MM.1S (cell line): ENCODE measurements at regions not wholly inside any gene's neighbourhood (a gene's known extent, or its start where the extent isn't known, plus 50 kb on each side); places are given as distances from the start of the nearest gene placed in this dataset.

ENCODE experiments used
- DNase-seq: peaks from one replicate; pipeline ENCODE4 v3.0.0-alpha.2; 2015
- H2AFZ ChIP-seq: fragments of 300-600 bp; sonication (generic); 2 replicates; pipeline ENCODE4 v1.6.0; 2016; ENCODE audit warnings: antibody characterized with exemption, low read length
- H3F3A ChIP-seq: fragments of 300-600 bp; sonication (generic); 2 replicates; pipeline ENCODE4 v1.6.1; 2016; ENCODE audit warnings: mild to moderate bottlenecking, antibody characterized with exemption, low read length, moderate library complexity, mixed read lengths; ENCODE audit not compliant: insufficient read depth
- H3K27ac ChIP-seq: fragments of 300-600 bp; sonication (generic); 2 replicates; pipeline ENCODE4 v1.5.1; 2016; ENCODE audit warnings: mild to moderate bottlenecking, low read length
- H3K27me3 ChIP-seq: fragments of 300-600 bp; sonication (generic); replicated peaks from 2 replicates; pipeline ENCODE4 v1.6.0; 2016; ENCODE audit warnings: low read length; ENCODE audit not compliant: insufficient read depth
- H3K36me3 ChIP-seq: fragments of 300-600 bp; sonication (generic); replicated peaks from 2 replicates; pipeline ENCODE4 v1.6.1; 2016; ENCODE audit warnings: mild to moderate bottlenecking, low read length, mixed read lengths; ENCODE audit not compliant: insufficient read depth
- H3K4me1 ChIP-seq: fragments of 300-600 bp; sonication (generic); 2 replicates; pipeline ENCODE4 v1.6.1; 2016; ENCODE audit warnings: low read length, mixed read lengths
- H3K4me2 ChIP-seq: fragments of 300-600 bp; sonication (generic); 2 replicates; pipeline ENCODE4 v1.6.0; 2016; ENCODE audit warnings: low read depth, low read length
- H3K4me3 ChIP-seq: fragments of 300-600 bp; sonication (generic); 2 replicates; pipeline ENCODE4 v1.5.1; 2016; ENCODE audit warnings: low read length, mixed read lengths
- H3K79me2 ChIP-seq: fragments of 300-600 bp; sonication (generic); 2 replicates; pipeline ENCODE4 v1.6.1; 2016; ENCODE audit warnings: mixed run types, low read length, mixed read lengths
- H3K9ac ChIP-seq: fragments of 300-600 bp; sonication (generic); 2 replicates; pipeline ENCODE4 v1.6.1; 2016; ENCODE audit warnings: low read length, mixed read lengths
- H3K9me2 ChIP-seq: fragments of 300-600 bp; sonication (generic); replicated peaks from 2 replicates; pipeline ENCODE4 v1.6.1; 2016; ENCODE audit warnings: mild to moderate bottlenecking, low read length, mixed read lengths; ENCODE audit not compliant: insufficient read depth
- H3K9me3 ChIP-seq: fragments of 300-600 bp; sonication (generic); replicated peaks from 2 replicates; pipeline ENCODE4 v1.6.1; 2016; ENCODE audit warnings: mild to moderate bottlenecking, low read length, mixed read lengths; ENCODE audit not compliant: insufficient read depth
- H4K20me1 ChIP-seq: fragments of 300-600 bp; sonication (generic); 2 replicates; pipeline ENCODE4 v1.6.1; 2016; ENCODE audit warnings: mild to moderate bottlenecking, low read length, moderate library complexity, mixed read lengths; ENCODE audit not compliant: insufficient read depth
- EZH2 ChIP-seq: fragments of 300-600 bp; sonication (generic); optimal IDR thresholded peaks from 2 replicates; pipeline ENCODE3; 2017; ENCODE audit warnings: low read depth, mild to moderate bottlenecking, antibody characterized with exemption, low read length, mixed read lengths
- EZH2phosphoT487 ChIP-seq: fragments of 300-600 bp; sonication (generic); IDR thresholded peaks from 2 replicates; pipeline ENCODE4 v1.6.1; 2018; ENCODE audit warnings: antibody characterized with exemption, low read length
- TF ChIP-seq, protein P1 (sequence below): fragments of 300-600 bp; sonication (generic); IDR thresholded peaks from 2 replicates; pipeline ENCODE4 v1.5.1; 2016; ENCODE audit warnings: antibody characterized with exemption, low read length, mixed read lengths

DNA sequence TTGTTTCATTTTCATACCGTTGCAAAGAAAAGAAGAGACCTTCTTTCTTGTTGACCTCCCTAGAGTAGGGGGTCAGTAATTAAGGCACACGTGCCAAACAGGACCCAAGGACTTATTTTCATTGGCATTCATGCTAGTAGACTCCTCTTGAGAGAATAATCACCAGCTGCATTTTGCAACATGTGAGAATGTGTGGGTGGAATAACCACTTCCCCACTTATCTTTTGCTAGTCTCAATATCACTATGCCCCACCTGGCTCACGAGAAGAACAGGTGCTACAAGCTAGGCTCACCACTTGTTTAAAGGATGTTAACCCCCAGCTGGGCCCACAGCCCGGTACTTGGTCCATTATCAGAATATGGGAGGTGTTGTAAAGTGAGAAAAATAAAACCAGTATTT is 460.7 kb upstream of the MEF2C start:
- Histone ChIP-seq H3K79me2 (no peaks in the 10 kb centered on the region), H2AFZ (no peak overlapping the region), H3K36me3 (no peaks in the 10 kb centered on the region), H3F3A (peaks cover 50% of the 10 kb centered on the region), H3K9me2 (no peaks in the 10 kb centered on the region), H3K9me3 (no peaks in the 10 kb centered on the region), H4K20me1 (no peaks in the 10 kb centered on the region), H3K4me1 (peaks cover 53% of the 10 kb centered on the region), H3K4me2 (peak overlapping the region; percentile 73), H3K27me3 (no peaks in the 10 kb centered on the region), H3K4me3 (peak overlapping the region; percentile 51), H3K27ac (peak overlapping the region; percentile 96), H3K9ac (peak overlapping the region; percentile 83)
- TF ChIP-seq EZH2phosphoT487: no peak
- DNase-seq: peak; percentile 96

DNA sequence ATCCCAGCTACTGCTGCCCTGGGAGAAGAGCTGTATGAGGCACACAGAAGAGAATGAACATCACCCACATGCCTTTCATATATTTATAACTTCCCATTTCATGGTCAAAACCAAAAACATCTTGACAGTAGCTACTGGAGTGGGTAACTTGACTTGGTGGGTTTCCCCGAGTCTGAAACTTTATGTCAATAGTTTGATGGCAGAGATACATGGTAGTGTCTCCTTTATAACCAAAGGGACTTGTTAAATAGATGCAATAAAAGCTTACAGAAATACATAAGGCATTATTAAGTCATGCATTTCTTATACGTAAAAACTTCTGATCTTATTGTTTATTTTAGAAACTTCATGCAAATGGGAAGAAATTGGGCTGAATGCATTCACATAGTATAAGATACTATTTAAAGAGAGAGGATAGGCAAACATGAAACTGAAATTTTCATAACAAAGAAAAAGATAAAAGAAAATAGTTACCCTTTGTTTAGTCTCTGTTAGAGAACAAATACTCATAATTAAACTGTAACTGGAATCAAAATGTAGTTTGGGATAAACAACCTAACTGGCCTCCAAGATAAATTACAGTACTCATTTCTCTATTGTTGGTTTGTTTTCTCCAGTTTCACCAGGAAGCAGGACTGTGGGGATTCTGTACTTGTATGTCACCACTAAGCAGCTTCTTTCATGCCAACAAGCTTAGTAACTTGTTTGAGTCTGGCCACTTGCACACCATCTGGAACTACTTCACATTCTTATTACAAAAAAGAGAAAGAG is 459.3 kb upstream of the MEF2C start:
- H3F3A ChIP-seq: peaks cover 50% of the 10 kb centered on the region
- H3K9me2 ChIP-seq: no peaks in the 10 kb centered on the region
- H3K9me3 ChIP-seq: no peaks in the 10 kb centered on the region
- peak overlapping the region; percentile 96 for H3K27ac ChIP-seq
- peak; percentile 79 for DNase-seq
- no peak overlapping the region for H2AFZ ChIP-seq
- peak overlapping the region; percentile 51 for H3K4me3 ChIP-seq
- TF ChIP-seq, protein P1, sequence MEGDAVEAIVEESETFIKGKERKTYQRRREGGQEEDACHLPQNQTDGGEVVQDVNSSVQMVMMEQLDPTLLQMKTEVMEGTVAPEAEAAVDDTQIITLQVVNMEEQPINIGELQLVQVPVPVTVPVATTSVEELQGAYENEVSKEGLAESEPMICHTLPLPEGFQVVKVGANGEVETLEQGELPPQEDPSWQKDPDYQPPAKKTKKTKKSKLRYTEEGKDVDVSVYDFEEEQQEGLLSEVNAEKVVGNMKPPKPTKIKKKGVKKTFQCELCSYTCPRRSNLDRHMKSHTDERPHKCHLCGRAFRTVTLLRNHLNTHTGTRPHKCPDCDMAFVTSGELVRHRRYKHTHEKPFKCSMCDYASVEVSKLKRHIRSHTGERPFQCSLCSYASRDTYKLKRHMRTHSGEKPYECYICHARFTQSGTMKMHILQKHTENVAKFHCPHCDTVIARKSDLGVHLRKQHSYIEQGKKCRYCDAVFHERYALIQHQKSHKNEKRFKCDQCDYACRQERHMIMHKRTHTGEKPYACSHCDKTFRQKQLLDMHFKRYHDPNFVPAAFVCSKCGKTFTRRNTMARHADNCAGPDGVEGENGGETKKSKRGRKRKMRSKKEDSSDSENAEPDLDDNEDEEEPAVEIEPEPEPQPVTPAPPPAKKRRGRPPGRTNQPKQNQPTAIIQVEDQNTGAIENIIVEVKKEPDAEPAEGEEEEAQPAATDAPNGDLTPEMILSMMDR: no peak
- TF ChIP-seq EZH2 (no peak), EZH2phosphoT487 (no peak)
- peak overlapping the region; percentile 73 for H3K4me2 ChIP-seq
- H3K27me3 ChIP-seq: no peaks in the 10 kb centered on the region
- no peaks in the 10 kb centered on the region for H3K79me2 ChIP-seq
- H3K4me1 ChIP-seq: peaks cover 61% of the 10 kb centered on the region
- no peaks in the 10 kb centered on the region for H4K20me1 ChIP-seq
- peak overlapping the region; percentile 83 for H3K9ac ChIP-seq
- H3K36me3 ChIP-seq: no peaks in the 10 kb centered on the region

DNA sequence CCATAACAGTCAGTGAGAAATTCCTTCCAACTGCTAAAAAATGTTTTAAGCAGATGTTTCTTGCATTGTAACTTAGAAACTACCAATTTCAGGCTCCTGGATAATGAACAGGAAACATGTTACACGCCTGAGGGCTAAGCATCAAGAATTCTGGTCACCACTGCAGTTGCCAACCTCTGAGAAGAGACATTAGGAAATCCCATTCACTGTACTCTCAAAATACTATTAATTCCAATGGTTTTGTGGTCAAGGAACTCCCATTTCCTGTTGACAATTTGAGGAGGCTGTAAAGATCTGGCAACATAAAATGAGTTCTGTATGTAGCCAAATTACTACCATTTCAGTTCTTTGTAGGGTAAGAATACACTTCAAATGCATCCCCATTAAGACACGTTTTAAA is 456.0 kb upstream of the MEF2C start:
- Histone ChIP-seq H3K27me3 (no peaks in the 10 kb centered on the region), H4K20me1 (no peaks in the 10 kb centered on the region), H3K9me3 (no peaks in the 10 kb centered on the region), H3K4me2 (no peak overlapping the region), H3K9ac (no peak overlapping the region), H3K4me1 (peaks cover 44% of the 10 kb centered on the region), H3K27ac (no peak overlapping the region), H2AFZ (no peak overlapping the region), H3K79me2 (no peaks in the 10 kb centered on the region), H3K4me3 (no peak overlapping the region), H3K9me2 (no peaks in the 10 kb centered on the region), H3F3A (peaks cover 41% of the 10 kb centered on the region), H3K36me3 (no peaks in the 10 kb centered on the region)
- DNase-seq: no peak
- TF ChIP-seq EZH2phosphoT487 (no peak), EZH2 (no peak)
- TF ChIP-seq, protein P1: no peak

DNA sequence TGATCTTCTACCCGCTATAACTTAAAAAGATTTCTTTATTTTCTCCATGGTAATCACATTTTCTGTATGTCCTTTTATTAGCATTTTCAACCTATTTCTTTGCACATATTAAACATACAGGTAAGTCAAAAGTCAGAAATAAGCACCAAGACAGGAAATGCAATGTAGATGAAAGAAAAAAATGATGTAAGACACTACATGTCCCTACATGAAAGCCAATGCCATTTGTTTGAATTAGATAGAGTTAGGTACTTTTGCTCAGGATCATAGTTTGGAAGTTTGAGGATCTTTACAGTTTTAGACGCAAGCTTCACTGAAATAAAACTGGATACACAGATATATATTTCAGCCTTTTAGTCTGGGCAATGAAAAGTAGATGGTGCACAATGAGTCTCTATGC is 453.1 kb upstream of the MEF2C start:
- H3K4me3 ChIP-seq: no peak overlapping the region
- TF ChIP-seq EZH2 (no peak), EZH2phosphoT487 (no peak)
- TF ChIP-seq, protein P1: no peak
- no peaks in the 10 kb centered on the region for H3K27me3 ChIP-seq
- H3K79me2 ChIP-seq: no peaks in the 10 kb centered on the region
- H3K9ac ChIP-seq: no peak overlapping the region
- no peak overlapping the region for H2AFZ ChIP-seq
- H3F3A ChIP-seq: peaks cover 13% of the 10 kb centered on the region
- H3K4me2 ChIP-seq: no peak overlapping the region
- no peaks in the 10 kb centered on the region for H3K9me3 ChIP-seq
- H4K20me1 ChIP-seq: no peaks in the 10 kb centered on the region
- DNase-seq: no peak
- H3K4me1 ChIP-seq: peaks cover 32% of the 10 kb centered on the region
- H3K9me2 ChIP-seq: no peaks in the 10 kb centered on the region
- no peak overlapping the region for H3K27ac ChIP-seq
- H3K36me3 ChIP-seq: no peaks in the 10 kb centered on the region
